GM23338 (cell line): ENCODE measurements at regions not wholly inside any gene's neighbourhood (a gene's known extent, or its start where the extent isn't known, plus 50 kb on each side); places are given as distances from the start of the nearest gene placed in this dataset.

Experiments used
- CTCF ChIP-seq, 2 experiments: fragments of 200-600 bp in 1 of 2; sonication (generic) in 1 of 2; conservative IDR thresholded peaks; 2 replicates each; pipeline versions ENCODE4 v1.5.1 to v1.6.1; 2016 to 2017; ENCODE audit warnings: antibody characterized with exemption in 2 of 2, low read depth in 2 of 2, mild to moderate bottlenecking in 2 of 2, moderate library complexity in 1 of 2
- EZH2 ChIP-seq: fragments of 200-600 bp; sonication (generic); IDR thresholded peaks from one replicate; pipeline ENCODE4 v1.8.0; 2017; ENCODE audit warnings: antibody characterized with exemption, mild to moderate bottlenecking, low read depth; ENCODE audit not compliant: unreplicated experiment
- POLR2AphosphoS5 ChIP-seq: IDR thresholded peaks from 2 replicates; pipeline ENCODE4 v1.6.1; 2016; ENCODE audit warnings: antibody characterized with exemption, low read depth

- TF ChIP-seq CTCF (conservative IDR thresholded peaks at IDR 0.05; ENCODE audit: low read depth in 2 of 2), result no peak
- no peak for TF ChIP-seq EZH2
- no peak for TF ChIP-seq POLR2AphosphoS5
Observed at GRCh38 chr2:140144611-140145010, 1364.4 kb upstream of the NXPH2 start.
